Upper lobe of left lung (tissue), 4 donors: ENCODE measurements at regions not wholly inside any gene's neighbourhood (a gene's known extent, or its start where the extent isn't known, plus 50 kb on each side); places are given as distances from the start of the nearest gene placed in this dataset.

Experiments used
- POLR2A ChIP-seq, 4 donors: fragments of 450-650 bp; IDR thresholded peaks; one replicate each; pipeline ENCODE4 v1.5.1; 2016 to 2017; ENCODE audit warnings: antibody characterized with exemption in 4 of 4, mild to moderate bottlenecking in 2 of 4
- POLR2AphosphoS5 ChIP-seq, 2 donors: sonication (generic); formaldehyde crosslinking; IDR thresholded peaks; one replicate each; pipeline ENCODE4 v1.5.1; 2017; ENCODE audit warnings: antibody characterized with exemption in 2 of 2
- TF ChIP-seq, protein P1 (sequence below), 6 experiments: fragments of 450-650 bp in 4 of 6; fragments of 200-600 bp in 2 of 6; sonication (generic) in 2 of 6; IDR thresholded peaks; one replicate each; pipeline ENCODE4 v1.5.1; 2016 to 2019; ENCODE audit warnings: antibody characterized with exemption in 6 of 6

DNA sequence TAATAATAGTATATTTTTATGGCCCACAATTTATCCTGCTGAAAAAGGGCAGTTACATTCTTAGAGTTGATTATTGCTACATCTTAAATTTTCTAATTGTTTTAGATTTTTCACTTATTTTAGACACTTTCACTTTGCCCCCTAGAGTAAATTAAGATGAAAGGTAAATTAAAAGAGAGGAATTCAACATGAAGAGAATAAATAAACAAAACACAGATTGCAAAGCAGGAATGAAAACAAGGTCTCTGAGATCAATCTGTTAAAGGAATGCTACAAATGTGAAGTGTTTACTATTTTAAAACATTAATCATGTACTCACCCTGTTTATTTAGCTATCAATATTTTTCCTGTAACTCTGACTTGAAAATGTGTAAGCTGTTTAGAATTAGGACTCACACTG, 113.5 kb upstream of the ETAA1 start:
- TF ChIP-seq POLR2A (IDR thresholded peaks at IDR 0.05) (no peak), POLR2AphosphoS5 (IDR thresholded peaks at IDR 0.05) (no peak)
- TF ChIP-seq, protein P1, sequence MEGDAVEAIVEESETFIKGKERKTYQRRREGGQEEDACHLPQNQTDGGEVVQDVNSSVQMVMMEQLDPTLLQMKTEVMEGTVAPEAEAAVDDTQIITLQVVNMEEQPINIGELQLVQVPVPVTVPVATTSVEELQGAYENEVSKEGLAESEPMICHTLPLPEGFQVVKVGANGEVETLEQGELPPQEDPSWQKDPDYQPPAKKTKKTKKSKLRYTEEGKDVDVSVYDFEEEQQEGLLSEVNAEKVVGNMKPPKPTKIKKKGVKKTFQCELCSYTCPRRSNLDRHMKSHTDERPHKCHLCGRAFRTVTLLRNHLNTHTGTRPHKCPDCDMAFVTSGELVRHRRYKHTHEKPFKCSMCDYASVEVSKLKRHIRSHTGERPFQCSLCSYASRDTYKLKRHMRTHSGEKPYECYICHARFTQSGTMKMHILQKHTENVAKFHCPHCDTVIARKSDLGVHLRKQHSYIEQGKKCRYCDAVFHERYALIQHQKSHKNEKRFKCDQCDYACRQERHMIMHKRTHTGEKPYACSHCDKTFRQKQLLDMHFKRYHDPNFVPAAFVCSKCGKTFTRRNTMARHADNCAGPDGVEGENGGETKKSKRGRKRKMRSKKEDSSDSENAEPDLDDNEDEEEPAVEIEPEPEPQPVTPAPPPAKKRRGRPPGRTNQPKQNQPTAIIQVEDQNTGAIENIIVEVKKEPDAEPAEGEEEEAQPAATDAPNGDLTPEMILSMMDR (IDR thresholded peaks at IDR 0.05) = no peak
